HTR-8/SVneo (cell line): ENCODE measurements at regions not wholly inside any gene's neighbourhood (a gene's known extent, or its start where the extent isn't known, plus 50 kb on each side); places are given as distances from the start of the nearest gene placed in this dataset.

Experiments used
- DNase-seq: peaks from one replicate; pipeline ENCODE4 v3.0.0; 2011; ENCODE audit warnings: low spot score, mixed read lengths; ENCODE audit not compliant: insufficient read length
- FAIRE-seq: peaks from 2 replicates; lab custom pipeline; 2011; peaks lifted over from hg19 to GRCh38; lab: Jason Lieb, UNC

DNA sequence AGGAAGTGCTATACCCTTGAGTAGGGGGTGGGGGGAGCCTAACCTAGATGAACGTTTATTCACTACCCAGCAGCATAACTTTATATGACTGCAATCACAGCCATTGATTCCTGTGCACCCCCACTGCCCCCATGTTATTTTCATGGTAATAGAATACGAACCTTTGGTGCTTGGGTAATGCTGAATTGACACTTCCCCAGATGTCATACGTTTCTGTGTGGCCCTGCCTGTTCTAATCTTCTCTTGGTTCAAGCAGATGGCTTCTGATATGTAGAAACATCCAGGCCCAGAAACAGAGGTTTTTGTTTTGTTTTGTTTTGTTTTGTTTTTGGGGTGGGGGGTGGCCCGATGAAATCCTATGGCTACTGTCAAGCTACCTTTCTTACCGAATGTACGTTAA lies 237.9 kb upstream of the TOPAZ1 start:
- no peak for FAIRE-seq
- DNase-seq, result no peak

GRCh38 chr3:44011680-44012079 lies 230.0 kb upstream of the TOPAZ1 start:
- FAIRE-seq, result no peak
- DNase-seq, result no peak

GRCh38 chr3:44012160-44012899 lies 229.4 kb upstream of the TOPAZ1 start:
- DNase-seq, result no peak
- no peak for FAIRE-seq

DNA sequence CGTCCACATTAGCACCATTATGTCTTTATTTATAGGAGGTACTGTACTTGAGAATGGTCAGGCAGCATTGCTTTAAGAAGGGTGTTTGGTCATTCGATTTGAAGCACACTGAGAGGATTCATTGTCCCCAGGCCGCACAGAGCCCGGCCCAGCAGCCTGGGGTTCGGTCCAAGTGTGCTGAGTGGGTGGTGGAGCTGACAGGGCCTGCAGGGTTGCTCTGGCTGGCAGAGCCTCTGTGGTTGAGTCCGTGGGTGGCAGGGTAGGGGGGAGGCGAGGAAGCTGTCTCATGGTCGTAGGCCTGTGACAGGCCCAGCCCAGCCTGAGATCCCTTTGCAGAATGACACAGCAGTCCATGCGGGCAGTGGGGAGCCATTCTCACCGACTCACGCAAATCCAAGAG lies 227.7 kb upstream of the TOPAZ1 start:
- no peak for DNase-seq
- no peak for FAIRE-seq

DNA sequence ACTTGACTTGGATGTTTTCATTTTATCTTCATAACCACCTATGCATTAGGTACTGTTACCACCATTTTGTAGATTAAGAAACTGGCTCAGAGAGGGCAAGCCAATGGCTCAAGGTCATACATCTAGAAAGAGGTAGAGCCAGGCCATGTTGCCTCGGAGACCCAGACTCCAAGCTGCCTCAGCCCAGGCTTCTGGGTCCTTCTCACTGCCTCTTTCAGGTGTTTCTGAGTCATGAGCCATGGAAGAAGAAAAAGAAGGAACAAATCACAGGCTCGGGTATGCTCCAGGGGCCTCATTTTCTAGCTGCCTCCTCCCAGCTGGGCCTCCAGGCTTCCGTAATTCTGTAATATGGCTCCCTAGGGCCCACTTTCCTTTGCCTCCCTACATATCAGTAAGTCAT lies 226.5 kb upstream of the TOPAZ1 start:
- DNase-seq (no peak), FAIRE-seq (no peak)

GRCh38 chr3:44016818-44017217 lies 224.9 kb upstream of the TOPAZ1 start:
- DNase-seq (no peak), FAIRE-seq (no peak)

- no peak for DNase-seq
- no peak for FAIRE-seq
Measured at GRCh38 chr3:44018926-44019325, 222.8 kb upstream of the TOPAZ1 start.

DNA sequence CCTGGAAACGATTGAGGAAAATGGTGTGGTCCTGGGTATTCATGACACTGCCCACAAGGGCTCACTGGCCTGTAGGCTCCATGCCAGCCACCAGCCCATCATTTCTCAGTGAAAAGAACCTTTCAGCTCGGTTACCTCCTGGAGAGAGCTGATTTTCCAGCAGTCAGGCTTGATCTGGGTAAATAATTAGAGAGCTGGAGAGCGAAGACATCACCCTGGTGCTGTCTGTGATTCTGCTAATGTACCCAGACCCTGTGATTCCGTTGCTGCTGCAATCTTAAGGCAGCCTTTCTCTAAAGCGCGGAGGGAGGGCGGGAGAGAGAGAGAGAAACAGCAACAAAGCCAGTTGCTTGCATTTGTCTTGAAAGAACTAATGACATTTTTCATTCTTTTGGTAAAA lies 221.9 kb upstream of the TOPAZ1 start:
- DNase-seq, result no peak
- FAIRE-seq, result no peak

GRCh38 chr3:44020143-44020542 lies 221.5 kb upstream of the TOPAZ1 start:
- FAIRE-seq, result no peak

DNA sequence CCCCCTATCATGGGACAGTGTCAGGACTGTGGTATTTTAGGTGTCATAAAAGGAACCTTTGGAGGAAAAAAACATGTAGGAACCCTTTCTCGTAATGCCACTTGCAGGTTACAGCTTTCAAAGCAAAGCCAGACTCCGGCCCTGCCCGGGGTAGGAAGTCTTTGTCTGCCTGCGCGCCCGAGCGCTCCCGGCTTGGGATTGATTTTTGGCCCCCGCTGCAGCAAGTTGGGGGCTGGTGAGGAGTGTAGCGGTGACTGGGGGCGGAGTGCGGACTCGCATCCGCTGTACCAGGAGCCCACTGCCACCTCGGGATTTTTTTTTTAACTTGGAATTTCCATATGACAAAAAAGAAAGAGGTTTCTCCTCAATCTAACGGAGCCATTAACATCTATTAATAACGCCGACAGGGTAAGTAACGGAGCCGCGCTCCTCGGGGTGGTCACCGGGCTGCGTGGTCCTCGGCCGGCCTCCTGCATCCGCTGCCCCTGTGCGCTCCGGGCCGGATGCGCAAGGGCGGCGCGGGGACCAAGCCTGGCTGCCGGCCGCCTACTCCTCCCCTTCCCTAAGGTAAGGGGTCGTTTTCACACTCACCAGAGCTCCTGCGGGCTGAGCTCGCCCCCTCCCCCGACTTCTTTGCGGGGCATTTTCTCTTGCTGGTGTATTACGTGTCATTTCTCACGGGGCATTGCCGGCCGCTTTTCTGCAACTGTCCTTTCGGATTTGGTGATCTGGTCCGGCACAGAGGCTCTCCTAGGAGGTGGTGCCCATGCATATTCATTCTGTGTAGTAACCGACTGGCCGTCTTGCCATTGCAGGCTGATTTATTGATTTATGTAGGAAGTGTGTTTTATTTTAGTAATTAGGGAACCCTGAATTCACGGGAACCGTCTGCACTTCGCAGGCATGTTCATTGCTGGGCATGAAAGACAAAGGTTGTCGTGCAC lies 219.8 kb upstream of the TOPAZ1 start:
- no peak for DNase-seq
- no peak for FAIRE-seq

More at GRCh38 chr3:44020143-44020542, 221.5 kb upstream of the TOPAZ1 start:
- DNase-seq, result no peak

DNA sequence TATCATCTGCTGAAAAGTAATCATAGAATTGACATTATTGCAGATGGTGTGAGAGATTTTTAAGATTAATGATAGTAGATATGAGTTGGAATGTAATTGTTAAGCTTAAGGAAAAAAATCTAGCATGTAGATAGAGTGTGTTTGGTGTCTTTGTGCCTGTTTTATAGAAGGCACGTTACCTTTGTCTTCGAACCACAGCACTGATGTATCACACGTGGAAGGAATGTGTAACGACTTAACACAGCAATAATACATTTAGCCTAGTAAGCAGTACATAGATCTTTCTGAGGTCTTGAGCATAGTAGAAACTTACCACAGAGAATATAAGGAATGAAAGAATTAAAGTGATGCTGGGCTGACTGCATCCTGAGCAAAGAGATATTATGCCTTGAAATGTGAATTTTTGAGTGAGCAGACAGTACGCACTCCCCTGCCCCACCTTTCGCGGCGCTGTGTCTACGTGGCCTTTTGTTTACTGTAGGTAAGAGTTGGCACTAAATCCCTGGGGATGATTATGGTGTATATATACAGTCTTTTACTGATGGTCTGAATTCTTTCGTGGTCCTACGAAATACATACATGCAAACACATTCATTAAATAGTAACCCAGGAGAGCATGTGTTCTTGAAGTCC lies 217.6 kb upstream of the TOPAZ1 start:
- no peak for DNase-seq
- no peak for FAIRE-seq

DNA sequence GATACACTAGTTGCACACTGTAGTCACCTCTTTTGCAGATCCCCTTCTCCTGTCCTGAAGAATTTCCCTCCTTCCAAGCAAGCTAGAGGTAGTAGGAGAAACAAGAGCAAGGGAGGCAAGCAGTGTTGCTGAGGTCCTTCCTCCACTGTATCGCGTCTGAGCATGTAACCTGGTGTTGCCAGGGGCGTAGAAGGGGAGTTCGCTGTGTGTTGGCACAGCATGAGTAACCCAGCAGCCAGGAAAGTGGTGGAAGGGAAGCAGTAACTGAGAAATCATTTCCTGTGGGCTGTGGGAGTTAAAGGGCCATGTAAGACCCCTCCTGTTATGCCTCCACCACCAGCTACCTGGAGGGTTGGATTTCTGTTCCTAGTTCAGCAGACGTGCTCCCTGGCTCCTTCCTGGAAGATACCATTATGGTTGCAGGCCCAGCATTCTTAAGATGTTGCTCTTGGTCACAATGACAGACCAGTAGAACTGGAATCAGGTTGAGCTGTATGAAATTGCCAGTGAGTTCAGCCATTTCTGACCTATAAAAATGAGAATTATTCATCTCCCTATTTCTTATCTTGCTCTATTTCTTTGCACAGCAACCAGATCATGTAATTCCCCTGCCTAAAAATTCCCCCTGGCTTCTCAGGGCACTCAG lies 215.3 kb upstream of the TOPAZ1 start:
- DNase-seq (no peak), FAIRE-seq (no peak)

GRCh38 chr3:44029100-44029499 lies 212.6 kb upstream of the TOPAZ1 start:
- no peak for DNase-seq
- no peak for FAIRE-seq

DNA sequence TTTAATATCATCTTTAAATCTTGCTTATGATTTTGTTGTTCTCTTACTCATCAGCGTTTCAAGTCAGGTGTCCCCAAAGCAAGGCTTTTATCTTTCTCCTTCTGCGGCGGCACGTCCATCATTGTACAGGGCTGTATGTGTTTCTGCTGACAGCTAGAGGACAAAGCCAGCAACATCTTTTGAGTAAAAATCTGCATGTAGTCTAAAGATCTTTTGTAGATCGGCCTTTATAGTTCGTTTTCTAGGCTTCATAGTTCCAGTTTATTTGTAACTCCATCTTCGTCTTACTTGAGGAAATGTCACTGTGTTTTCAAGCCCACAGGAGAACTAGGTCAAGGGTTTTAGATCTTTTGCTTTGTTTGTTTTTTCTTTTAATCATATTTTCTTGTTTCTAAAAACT lies 211.4 kb upstream of the TOPAZ1 start:
- DNase-seq (no peak), FAIRE-seq (no peak)

GRCh38 chr3:44030687-44031305 lies 210.9 kb upstream of the TOPAZ1 start:
- DNase-seq (no peak), FAIRE-seq (no peak)

DNA sequence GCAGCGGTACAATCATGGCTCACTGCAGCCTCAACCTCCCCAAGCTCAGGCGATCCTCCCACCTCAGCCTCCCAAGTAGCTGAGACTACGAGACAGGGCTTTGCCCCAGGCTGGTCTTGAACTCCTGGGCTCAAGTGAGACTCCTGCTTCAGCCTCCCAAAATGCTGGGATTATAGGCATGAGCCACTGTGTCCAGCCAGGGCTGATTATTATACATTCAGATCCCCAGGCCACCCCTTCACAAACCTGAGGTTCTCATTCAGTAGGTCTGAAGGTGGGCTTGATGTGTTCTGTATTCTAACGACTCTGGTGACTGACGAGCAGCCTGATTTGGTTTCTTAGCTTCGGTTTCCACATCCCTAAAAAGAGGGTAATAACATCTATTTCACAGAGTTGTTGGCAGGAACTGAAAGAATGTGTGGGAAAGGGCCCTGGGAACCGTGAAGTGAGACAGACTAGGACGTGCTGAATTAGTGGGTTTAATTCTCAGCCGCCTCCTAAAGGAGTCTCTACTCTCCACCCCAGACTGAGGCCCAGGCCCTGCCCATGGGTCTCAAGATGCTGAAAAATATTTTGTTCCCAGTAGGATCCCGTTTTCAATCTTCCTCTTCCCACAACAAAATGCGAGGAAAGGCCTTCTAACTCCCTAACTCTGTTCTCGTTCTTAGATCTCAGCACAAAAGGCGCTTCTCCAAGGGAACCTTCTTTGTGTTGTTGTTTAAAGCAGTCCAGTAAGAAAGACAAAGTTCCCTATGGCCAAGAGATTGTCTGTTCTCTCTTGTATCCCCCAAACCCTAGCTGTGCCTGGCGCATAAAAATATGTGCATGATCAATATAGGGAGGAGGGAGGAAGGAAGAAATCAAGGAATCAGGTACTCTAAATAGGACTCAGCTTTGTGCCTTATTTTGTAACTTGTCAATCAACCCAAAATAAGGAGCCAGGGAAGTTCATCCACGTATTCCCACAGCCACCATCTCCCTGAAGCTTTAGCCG lies 210.0 kb upstream of the TOPAZ1 start:
- FAIRE-seq (no peak), DNase-seq (no peak)

- DNase-seq (no peak), FAIRE-seq (no peak)
Measured at GRCh38 chr3:44032487-44032886, 209.2 kb upstream of the TOPAZ1 start.

- FAIRE-seq, result no peak
- DNase-seq, result no peak
Measured at GRCh38 chr3:44033123-44033522, 208.6 kb upstream of the TOPAZ1 start.

GRCh38 chr3:44036850-44037249 lies 204.8 kb upstream of the TOPAZ1 start:
- DNase-seq, result no peak
- FAIRE-seq, result no peak
